Caco-2 (cell line): ENCODE measurements at regions not wholly inside any gene's neighbourhood (a gene's known extent, or its start where the extent isn't known, plus 50 kb on each side); places are given as distances from the start of the nearest gene placed in this dataset.

Source experiments
- BruUV-seq: library from RNA; stranded (reverse); fragments of 400-500 nt; replicated peaks from 2 replicates; lab custom pipeline; 2021; lab: Mats Ljungman, UMichigan
- CTCF ChIA-PET: fragments of 300-600 bp; sonication (Branson Sonifier 250); formaldehyde crosslinking; loops from one replicate; lab custom pipeline; 2022; ENCODE audit warnings: antibody characterized with exemption; lab: Charles Lee
- POLR2A ChIA-PET: fragments of 300-600 bp; sonication (Branson Sonifier 250); formaldehyde crosslinking; loops from one replicate; lab custom pipeline; 2022; ENCODE audit warnings: antibody characterized with exemption; lab: Charles Lee
- DNase-seq, 2 experiments: peaks; one replicate each; pipeline versions ENCODE4 v3.0.0 to v3.0.0-alpha.2; 2020 to 2022
- H3K27me3 ChIP-seq: replicated peaks from 2 replicates; pipeline ENCODE4 v1.6.0; 2011; ENCODE audit warnings: low read length; ENCODE audit not compliant: control insufficient read depth, insufficient read depth
- H3K36me3 ChIP-seq: 2 replicates; pipeline ENCODE4 v1.5.1; 2011; ENCODE audit warnings: low read length; ENCODE audit not compliant: control insufficient read depth, insufficient read depth
- H3K4me1 ChIP-seq: fragments of 250-450 bp; sonication (Bioruptor Pico); 2 replicates; pipeline ENCODE4 v1.5.1; 2020; ENCODE audit warnings: mild to moderate bottlenecking
- H3K4me3 ChIP-seq: 2 replicates; pipeline ENCODE4 v1.5.1; 2011; ENCODE audit warnings: low read depth, mild to moderate bottlenecking, control low read depth, low read length
- H3K9me3 ChIP-seq: fragments of 250-450 bp; sonication (Bioruptor Pico); 2 replicates; pipeline ENCODE4 v1.5.1; 2020; ENCODE audit warnings: mild to moderate bottlenecking, moderate library complexity
- H3K27ac Mint-ChIP-seq: one replicate; pipeline ENCODE4 v1.8.0; 2022; ENCODE audit warnings: mixed read lengths; ENCODE audit not compliant: unreplicated experiment
- H3K27me3 Mint-ChIP-seq: one replicate; pipeline ENCODE4 v1.8.0; 2022; ENCODE audit warnings: mixed read lengths; ENCODE audit not compliant: insufficient read depth, unreplicated experiment
- H3K36me3 Mint-ChIP-seq: one replicate; pipeline ENCODE4 v1.8.0; 2022; ENCODE audit warnings: mild to moderate bottlenecking, mixed read lengths; ENCODE audit not compliant: insufficient read depth, unreplicated experiment
- H3K4me1 Mint-ChIP-seq: one replicate; pipeline ENCODE4 v1.8.0; 2022; ENCODE audit warnings: low read depth, mixed read lengths; ENCODE audit not compliant: unreplicated experiment
- H3K4me3 Mint-ChIP-seq: one replicate; pipeline ENCODE4 v1.8.0; 2022; ENCODE audit warnings: mild to moderate bottlenecking, moderate library complexity, mixed read lengths; ENCODE audit not compliant: unreplicated experiment
- H3K9me3 Mint-ChIP-seq: one replicate; pipeline ENCODE4 v1.8.0; 2022; ENCODE audit warnings: mixed read lengths; ENCODE audit not compliant: unreplicated experiment
- intact Hi-C: fragments of 100-400 bp; cut with micrococcal nuclease; formaldehyde crosslinking; loops from one replicate; pipeline ENCODE4 v1.10.0; 2022; ENCODE audit not compliant: unreplicated experiment
- TF ChIP-seq, protein P1 (sequence below), 2 experiments: fragments of 200-600 bp in 1 of 2; IDR thresholded peaks; 1 replicate in 1 of 2; 2 replicates in 1 of 2; pipeline versions ENCODE4 v1.5.1 to v1.8.0; 2011 to 2022; ENCODE audit warnings: antibody characterized with exemption in 1 of 2, control low read depth in 1 of 2, inconsistent platforms in 1 of 2, low read depth in 1 of 2, low read length in 1 of 2, mild to moderate bottlenecking in 1 of 2, moderate library complexity in 1 of 2; ENCODE audit not compliant: insufficient read depth in 1 of 2, severe bottlenecking in 1 of 2, unreplicated experiment in 1 of 2

DNA sequence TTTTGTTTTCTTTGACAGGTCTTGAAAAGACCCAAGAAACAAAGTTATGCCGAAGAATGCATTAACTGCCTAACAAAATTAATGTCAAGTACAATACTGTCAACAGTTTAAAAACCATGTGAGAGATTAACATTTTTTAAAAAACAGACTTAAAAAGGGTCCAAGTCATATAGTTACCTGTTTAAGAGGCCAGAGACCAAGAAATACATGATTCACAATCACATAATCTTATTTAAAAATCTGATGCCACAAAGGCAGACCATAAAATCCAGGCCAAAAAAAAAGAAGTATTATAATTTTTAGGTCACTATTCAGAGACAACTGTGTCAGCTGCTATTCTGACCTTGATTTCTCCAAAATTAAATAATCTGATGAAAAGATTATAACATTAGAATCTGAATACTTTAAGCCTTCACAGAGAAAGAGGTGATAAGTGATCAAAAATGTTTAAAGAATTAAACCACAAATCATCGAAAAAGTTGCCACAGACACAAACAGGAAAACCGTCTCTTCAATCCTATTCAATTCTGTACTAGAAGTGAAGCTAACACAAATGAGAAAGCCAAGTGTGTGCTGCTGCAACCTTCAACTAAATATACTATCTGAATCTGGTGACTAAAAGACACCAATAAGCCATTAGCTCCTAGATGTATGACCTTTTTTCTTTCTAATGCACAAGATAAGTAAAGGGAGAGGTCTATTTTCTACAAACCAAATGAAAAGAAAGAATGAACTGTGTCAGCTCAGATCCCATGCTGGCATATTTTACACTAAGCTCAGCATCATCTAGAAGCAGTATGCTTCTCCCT is 286.0 kb downstream of the ZEB2 start:
- POLR2A ChIA-PET = no interaction called here

DNA sequence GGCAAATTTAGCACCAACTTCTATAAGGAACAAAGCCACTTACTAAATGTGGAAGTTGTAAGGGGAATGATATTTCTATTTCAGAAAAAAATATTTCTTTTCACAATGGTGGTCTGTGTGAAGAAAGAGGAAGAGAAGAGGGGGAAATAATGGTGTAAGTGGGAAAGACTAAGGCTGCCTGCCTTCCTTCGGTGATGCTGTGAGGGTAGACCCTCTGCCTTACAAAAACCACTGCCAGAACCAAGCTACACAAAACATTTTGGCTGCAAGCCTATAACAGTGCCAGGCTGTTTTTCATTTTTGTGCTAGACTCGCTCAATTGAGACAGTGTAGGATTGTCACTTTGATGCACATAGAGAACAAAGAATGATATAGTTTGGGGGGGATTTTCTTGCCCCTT is 286.6 kb downstream of the ZEB2 start:
- POLR2A ChIA-PET = no interaction called here
- DNase-seq = no peak
- Histone ChIP-seq H3K9me3 (no peaks in the 10 kb centered on the region), H3K36me3 (no peaks in the 10 kb centered on the region), H3K4me3 (no peak overlapping the region), H3K27me3 (no peaks in the 10 kb centered on the region), H3K4me1 (no peaks in the 10 kb centered on the region)
- intact Hi-C loops = no loop called here
- Mint-ChIP-seq H3K36me3 (no peaks in the 10 kb centered on the region), H3K27me3 (no peaks in the 10 kb centered on the region), H3K27ac (no peak overlapping the region), H3K4me3 (no peak overlapping the region), H3K9me3 (no peaks in the 10 kb centered on the region), H3K4me1 (no peaks in the 10 kb centered on the region)
- no TSS peak for BruUV-seq
- TF ChIP-seq, protein P1, sequence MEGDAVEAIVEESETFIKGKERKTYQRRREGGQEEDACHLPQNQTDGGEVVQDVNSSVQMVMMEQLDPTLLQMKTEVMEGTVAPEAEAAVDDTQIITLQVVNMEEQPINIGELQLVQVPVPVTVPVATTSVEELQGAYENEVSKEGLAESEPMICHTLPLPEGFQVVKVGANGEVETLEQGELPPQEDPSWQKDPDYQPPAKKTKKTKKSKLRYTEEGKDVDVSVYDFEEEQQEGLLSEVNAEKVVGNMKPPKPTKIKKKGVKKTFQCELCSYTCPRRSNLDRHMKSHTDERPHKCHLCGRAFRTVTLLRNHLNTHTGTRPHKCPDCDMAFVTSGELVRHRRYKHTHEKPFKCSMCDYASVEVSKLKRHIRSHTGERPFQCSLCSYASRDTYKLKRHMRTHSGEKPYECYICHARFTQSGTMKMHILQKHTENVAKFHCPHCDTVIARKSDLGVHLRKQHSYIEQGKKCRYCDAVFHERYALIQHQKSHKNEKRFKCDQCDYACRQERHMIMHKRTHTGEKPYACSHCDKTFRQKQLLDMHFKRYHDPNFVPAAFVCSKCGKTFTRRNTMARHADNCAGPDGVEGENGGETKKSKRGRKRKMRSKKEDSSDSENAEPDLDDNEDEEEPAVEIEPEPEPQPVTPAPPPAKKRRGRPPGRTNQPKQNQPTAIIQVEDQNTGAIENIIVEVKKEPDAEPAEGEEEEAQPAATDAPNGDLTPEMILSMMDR (IDR thresholded peaks at IDR 0.05; ENCODE audit: insufficient read depth in 1 of 2, low read depth in 1 of 2, low read length in 1 of 2, severe bottlenecking in 1 of 2, unreplicated experiment in 1 of 2) = no peak
- CTCF ChIA-PET = no interaction called here

More for the DNA sequence above, 286.0 kb downstream of the ZEB2 start:
- Histone ChIP-seq H3K4me3 (no peak overlapping the region), H3K27me3 (no peaks in the 10 kb centered on the region), H3K4me1 (no peaks in the 10 kb centered on the region), H3K9me3 (no peaks in the 10 kb centered on the region), H3K36me3 (no peaks in the 10 kb centered on the region)
- intact Hi-C loops = no loop called here
- DNase-seq = no peak
- CTCF ChIA-PET = no interaction called here
- H3K4me3 Mint-ChIP-seq = no peak overlapping the region
- no peaks in the 10 kb centered on the region for H3K27me3 Mint-ChIP-seq
- H3K9me3 Mint-ChIP-seq = no peaks in the 10 kb centered on the region
- no peaks in the 10 kb centered on the region for H3K4me1 Mint-ChIP-seq
- TF ChIP-seq, protein P1 (IDR thresholded peaks at IDR 0.05; ENCODE audit: insufficient read depth in 1 of 2, low read depth in 1 of 2, low read length in 1 of 2, severe bottlenecking in 1 of 2, unreplicated experiment in 1 of 2) = no peak
- H3K36me3 Mint-ChIP-seq = no peaks in the 10 kb centered on the region
- H3K27ac Mint-ChIP-seq = no peak overlapping the region
- BruUV-seq = no TSS peak

DNA sequence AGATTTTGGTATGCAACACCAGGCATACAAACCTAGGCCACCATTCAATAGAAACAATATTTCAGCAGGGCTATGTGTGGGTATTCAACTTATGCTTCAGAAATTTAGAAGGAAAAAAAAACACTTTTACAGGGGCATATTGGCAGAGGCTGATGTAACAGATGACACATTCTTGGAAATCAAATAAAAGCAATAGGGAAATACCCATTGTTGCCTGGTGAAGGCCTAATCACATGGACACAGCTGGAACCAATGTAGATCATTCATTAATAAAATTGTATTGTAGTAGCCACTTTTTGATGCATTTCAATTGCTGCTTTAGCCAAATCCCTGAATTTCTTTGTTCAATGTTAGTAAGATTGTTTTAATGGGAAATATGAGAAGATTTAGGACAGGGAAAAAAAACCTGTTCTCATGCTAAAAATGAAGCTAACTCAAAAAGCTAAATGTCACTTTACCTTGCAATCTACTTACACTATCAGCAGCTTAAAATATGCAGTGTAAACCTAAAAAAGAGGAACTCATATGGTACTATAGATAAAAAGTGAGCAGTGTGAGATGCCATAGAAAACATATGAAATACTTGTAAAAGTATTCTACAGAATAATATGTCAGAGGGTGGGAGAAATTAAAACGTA is 289.4 kb downstream of the ZEB2 start:
- Mint-ChIP-seq H3K4me1 (no peaks in the 10 kb centered on the region), H3K27ac (no peak overlapping the region)
- BruUV-seq = no TSS peak

More for the DNA sequence above, 289.4 kb downstream of the ZEB2 start:
- intact Hi-C loops = no loop called here
- Mint-ChIP-seq H3K9me3 (no peaks in the 10 kb centered on the region), H3K36me3 (no peaks in the 10 kb centered on the region), H3K27me3 (no peaks in the 10 kb centered on the region), H3K4me3 (no peak overlapping the region)
- Histone ChIP-seq H3K36me3 (no peaks in the 10 kb centered on the region), H3K4me3 (no peak overlapping the region), H3K4me1 (no peaks in the 10 kb centered on the region), H3K9me3 (no peaks in the 10 kb centered on the region), H3K27me3 (no peaks in the 10 kb centered on the region)
- TF ChIP-seq, protein P1 (IDR thresholded peaks at IDR 0.05; ENCODE audit: insufficient read depth in 1 of 2, low read depth in 1 of 2, low read length in 1 of 2, severe bottlenecking in 1 of 2, unreplicated experiment in 1 of 2) = no peak
- CTCF ChIA-PET = no interaction called here
- POLR2A ChIA-PET = no interaction called here
- DNase-seq = no peak
